ENCODE measurements at regions not wholly inside any gene's neighbourhood (a gene's known extent, or its start where the extent isn't known, plus 50 kb on each side); places are given as distances from the start of the nearest gene placed in this dataset.

DNA sequence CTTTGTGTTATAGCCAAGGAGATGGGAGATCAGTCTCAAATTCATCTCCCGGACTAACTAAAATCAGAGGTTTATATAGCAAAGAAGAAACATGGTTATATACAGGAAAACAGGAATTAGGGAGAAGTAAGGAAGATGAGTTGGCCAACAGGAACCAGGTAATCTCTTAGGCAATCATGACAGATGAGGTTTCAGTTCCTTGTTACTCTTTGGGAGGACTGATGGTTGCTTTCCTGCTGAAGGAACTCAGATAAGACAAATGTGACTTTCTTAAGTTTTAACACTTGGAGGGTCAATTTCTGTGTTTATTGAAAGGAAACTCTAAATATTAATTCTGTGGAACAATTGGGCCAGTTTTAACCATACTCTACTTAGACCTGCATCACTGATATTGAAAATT is 1072.0 kb upstream of the CNTN5 start:
- no peak for TF ChIP-seq EZH2 (IDR thresholded peaks at IDR 0.05; ENCODE audit: low read length, unreplicated experiment)
- no peak for TF ChIP-seq CTCF (conservative IDR thresholded peaks at IDR 0.05; ENCODE audit: low read depth, low read length)
- no peak for TF ChIP-seq EZH2phosphoT487 (IDR thresholded peaks at IDR 0.05; ENCODE audit: borderline replicate concordance, low read length)
- no peak overlapping the region for H3K9ac ChIP-seq (ENCODE audit: low read length)
- H3F3A ChIP-seq (ENCODE audit: low read length, unreplicated experiment): no peaks in the 10 kb centered on the region
- no TSS peak for BruUV-seq (replicated peaks)
- DNase-seq: no peak
- intact Hi-C loops (cut with micrococcal nuclease): no loop called here
- H3K4me1 ChIP-seq (ENCODE audit: insufficient read depth, low read length): no peaks in the 10 kb centered on the region
- no peaks in the 10 kb centered on the region for H4K20me1 ChIP-seq (ENCODE audit: low read length)
- CTCF ChIA-PET: no interaction called here
- H3K27ac ChIP-seq (ENCODE audit: low read length): no peak overlapping the region
- peaks cover 15% of the 10 kb centered on the region; the same call in 1 of the 2 replicates for H3K9me3 ChIP-seq (ENCODE audit: low read length)
- H3K4me3 ChIP-seq (ENCODE audit: low read length): no peak overlapping the region
- no peaks in the 10 kb centered on the region for H3K79me2 ChIP-seq (ENCODE audit: low read length)
- no peak overlapping the region for H2AFZ ChIP-seq (ENCODE audit: low read length)
- ATAC-seq: no peak
- no peak overlapping the region for H3K4me2 ChIP-seq (ENCODE audit: low read length)
- H3K27me3 ChIP-seq (ENCODE audit: low read length): no peaks in the 10 kb centered on the region
- H3K9me2 ChIP-seq (replicated peaks; ENCODE audit: low read length): 0 out of 2 replicates have a peak, but pooled peaks cover 2% of the 10 kb centered on the region
- no peaks in the 10 kb centered on the region for H3K36me3 ChIP-seq (ENCODE audit: low read depth, low read length)
- POLR2A ChIA-PET (ENCODE audit: unreplicated experiment): no interaction called here

- intact Hi-C loops (cut with micrococcal nuclease): no loop called here
- CTCF ChIA-PET: no interaction called here
- POLR2A ChIA-PET (ENCODE audit: unreplicated experiment): no interaction called here
Measured at GRCh38 chr11:97955595-97955994, 1065.2 kb upstream of the CNTN5 start.

GRCh38 chr11:97956904-97957303 is 1063.8 kb upstream of the CNTN5 start:
- H3K4me1 ChIP-seq (ENCODE audit: insufficient read depth, low read length): no peaks in the 10 kb centered on the region
- H3K4me2 ChIP-seq (ENCODE audit: low read length): no peak overlapping the region
- no peaks in the 10 kb centered on the region for H3K9me3 ChIP-seq (ENCODE audit: low read length)
- no peak for DNase-seq
- H3K9me2 ChIP-seq (replicated peaks; ENCODE audit: low read length): no peaks in the 10 kb centered on the region
- no peaks in the 10 kb centered on the region for H4K20me1 ChIP-seq (ENCODE audit: low read length)
- no peak for ATAC-seq
- H3F3A ChIP-seq (ENCODE audit: low read length, unreplicated experiment): no peaks in the 10 kb centered on the region
- TF ChIP-seq CTCF (conservative IDR thresholded peaks at IDR 0.05; ENCODE audit: low read depth, low read length) (no peak), EZH2phosphoT487 (IDR thresholded peaks at IDR 0.05; ENCODE audit: borderline replicate concordance, low read length) (no peak), EZH2 (IDR thresholded peaks at IDR 0.05; ENCODE audit: low read length, unreplicated experiment) (no peak)
- ChIA-PET POLR2A (ENCODE audit: unreplicated experiment) (no interaction called here), CTCF (no interaction called here)
- no peaks in the 10 kb centered on the region for H3K27me3 ChIP-seq (ENCODE audit: low read length)
- no peaks in the 10 kb centered on the region for H3K79me2 ChIP-seq (ENCODE audit: low read length)
- no peak overlapping the region for H3K4me3 ChIP-seq (ENCODE audit: low read length)
- no peak overlapping the region for H2AFZ ChIP-seq (ENCODE audit: low read length)
- no peak overlapping the region for H3K27ac ChIP-seq (ENCODE audit: low read length)
- BruUV-seq (replicated peaks): no TSS peak
- intact Hi-C loops (cut with micrococcal nuclease): no loop called here
- H3K36me3 ChIP-seq (ENCODE audit: low read depth, low read length): no peaks in the 10 kb centered on the region
- no peak overlapping the region for H3K9ac ChIP-seq (ENCODE audit: low read length)

More at GRCh38 chr11:97955595-97955994, 1065.2 kb upstream of the CNTN5 start:
- H3K4me2 ChIP-seq (ENCODE audit: low read length): no peak overlapping the region
- H3K9me2 ChIP-seq (replicated peaks; ENCODE audit: low read length): no peaks in the 10 kb centered on the region
- no peak overlapping the region for H2AFZ ChIP-seq (ENCODE audit: low read length)
- H3K27ac ChIP-seq (ENCODE audit: low read length): no peak overlapping the region
- no peaks in the 10 kb centered on the region for H3K36me3 ChIP-seq (ENCODE audit: low read depth, low read length)
- no peaks in the 10 kb centered on the region for H3K79me2 ChIP-seq (ENCODE audit: low read length)
- TF ChIP-seq EZH2 (IDR thresholded peaks at IDR 0.05; ENCODE audit: low read length, unreplicated experiment): no peak
- TF ChIP-seq CTCF (conservative IDR thresholded peaks at IDR 0.05; ENCODE audit: low read depth, low read length): no peak
- TF ChIP-seq EZH2phosphoT487 (IDR thresholded peaks at IDR 0.05; ENCODE audit: borderline replicate concordance, low read length): no peak
- no peak overlapping the region for H3K4me3 ChIP-seq (ENCODE audit: low read length)
- ATAC-seq: no peak
- no peaks in the 10 kb centered on the region for H3F3A ChIP-seq (ENCODE audit: low read length, unreplicated experiment)
- H3K27me3 ChIP-seq (ENCODE audit: low read length): no peaks in the 10 kb centered on the region
- BruUV-seq (replicated peaks): no TSS peak
- no peaks in the 10 kb centered on the region for H3K4me1 ChIP-seq (ENCODE audit: insufficient read depth, low read length)
- H3K9me3 ChIP-seq (ENCODE audit: low read length): peaks cover 8% of the 10 kb centered on the region; the same call in 1 of the 2 replicates
- no peak for DNase-seq
- H4K20me1 ChIP-seq (ENCODE audit: low read length): no peaks in the 10 kb centered on the region
- H3K9ac ChIP-seq (ENCODE audit: low read length): no peak overlapping the region
